GM12865 (cell line): ENCODE measurements at regions not wholly inside any gene's neighbourhood (a gene's known extent, or its start where the extent isn't known, plus 50 kb on each side); places are given as distances from the start of the nearest gene placed in this dataset.
"Not testable (repeated sequence)": the region's sequence is repeated elsewhere in the genome, so short reads cannot be mapped to it uniquely, and the experiment has no call there.

Source experiments
- DNase-seq: peaks from one replicate; pipeline ENCODE4 v3.0.0; 2010; ENCODE audit warnings: low read depth
- H3K4me3 ChIP-seq: 2 replicates; pipeline ENCODE4 v1.5.1; 2011; ENCODE audit warnings: mild to moderate bottlenecking, low read depth, low read length, control low read depth
- TF ChIP-seq, protein P1 (sequence below): IDR thresholded peaks from 2 replicates; pipeline ENCODE4 v1.5.1; 2011; ENCODE audit warnings: low read length, control low read depth, low read depth, inconsistent platforms; ENCODE audit not compliant: insufficient read depth; ENCODE audit errors: missing control alignments

DNA sequence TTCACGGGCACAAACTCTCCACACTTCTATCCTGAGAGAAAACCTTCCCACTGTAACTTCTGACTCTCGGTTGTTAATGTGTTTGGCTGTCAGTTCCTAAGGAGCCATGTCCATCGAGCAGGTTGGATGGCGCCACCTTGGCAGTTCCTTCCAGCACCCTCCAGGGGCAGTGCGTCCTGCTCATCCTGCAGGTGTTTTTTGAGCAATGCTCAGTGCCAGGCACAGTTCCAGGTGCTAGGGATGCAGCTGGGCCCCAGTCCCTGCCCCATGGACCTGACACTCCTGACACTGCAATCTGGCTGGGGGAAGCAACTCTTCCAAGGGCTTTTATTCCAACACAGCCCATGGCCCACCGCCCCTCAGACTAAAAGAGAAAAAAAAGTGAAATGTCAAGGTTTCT, 376.4 kb downstream of the PREX1 start:
- TF ChIP-seq, protein P1, sequence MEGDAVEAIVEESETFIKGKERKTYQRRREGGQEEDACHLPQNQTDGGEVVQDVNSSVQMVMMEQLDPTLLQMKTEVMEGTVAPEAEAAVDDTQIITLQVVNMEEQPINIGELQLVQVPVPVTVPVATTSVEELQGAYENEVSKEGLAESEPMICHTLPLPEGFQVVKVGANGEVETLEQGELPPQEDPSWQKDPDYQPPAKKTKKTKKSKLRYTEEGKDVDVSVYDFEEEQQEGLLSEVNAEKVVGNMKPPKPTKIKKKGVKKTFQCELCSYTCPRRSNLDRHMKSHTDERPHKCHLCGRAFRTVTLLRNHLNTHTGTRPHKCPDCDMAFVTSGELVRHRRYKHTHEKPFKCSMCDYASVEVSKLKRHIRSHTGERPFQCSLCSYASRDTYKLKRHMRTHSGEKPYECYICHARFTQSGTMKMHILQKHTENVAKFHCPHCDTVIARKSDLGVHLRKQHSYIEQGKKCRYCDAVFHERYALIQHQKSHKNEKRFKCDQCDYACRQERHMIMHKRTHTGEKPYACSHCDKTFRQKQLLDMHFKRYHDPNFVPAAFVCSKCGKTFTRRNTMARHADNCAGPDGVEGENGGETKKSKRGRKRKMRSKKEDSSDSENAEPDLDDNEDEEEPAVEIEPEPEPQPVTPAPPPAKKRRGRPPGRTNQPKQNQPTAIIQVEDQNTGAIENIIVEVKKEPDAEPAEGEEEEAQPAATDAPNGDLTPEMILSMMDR, result no peak
- no peak overlapping the region for H3K4me3 ChIP-seq
- no peak for DNase-seq

DNA sequence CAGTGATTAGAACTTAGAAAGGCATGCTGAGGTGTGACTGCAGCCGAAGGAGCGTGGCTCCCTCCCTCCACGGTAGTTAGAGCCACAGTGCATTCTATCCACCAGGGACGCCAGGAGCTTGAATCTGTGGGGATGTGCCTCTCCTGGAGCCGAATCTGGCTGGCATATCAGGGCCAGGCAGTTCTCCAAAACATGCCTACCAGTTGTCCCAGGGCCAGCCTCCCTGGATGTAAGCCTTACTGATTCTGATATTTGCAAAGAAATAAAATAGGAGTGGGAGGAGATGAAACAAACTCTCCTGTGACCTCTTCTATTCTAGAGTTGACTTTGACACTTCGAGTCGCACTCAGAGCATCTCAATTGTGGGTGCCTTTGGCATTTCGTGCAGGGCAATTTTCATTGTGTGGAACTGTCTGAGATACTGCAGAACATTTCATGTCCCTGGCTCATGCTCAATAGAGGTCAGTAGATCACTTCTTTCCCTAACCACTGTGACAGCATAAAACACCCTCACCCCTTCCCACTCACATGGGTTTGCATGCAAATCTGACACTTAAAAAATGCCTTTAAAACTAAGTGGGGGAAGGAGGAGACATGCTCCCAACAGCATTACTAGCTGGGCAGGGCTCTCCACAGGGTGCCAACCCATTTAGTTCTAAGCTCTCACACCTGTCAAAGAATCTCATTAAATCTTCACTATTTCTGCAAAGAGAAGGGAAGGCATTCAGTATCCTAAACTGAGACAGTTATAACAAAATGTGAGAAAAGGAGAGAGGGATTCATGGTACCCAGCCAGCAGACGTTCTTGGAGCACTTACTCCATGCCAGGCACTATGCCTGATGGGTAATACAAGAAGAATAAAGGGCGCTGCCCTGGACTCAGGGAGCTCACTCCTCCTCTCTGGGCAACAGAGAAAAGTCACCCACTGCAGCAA, 378.9 kb downstream of the PREX1 start:
- TF ChIP-seq, protein P1, result no peak
- H3K4me3 ChIP-seq, result no peak overlapping the region
- no peak for DNase-seq

DNA sequence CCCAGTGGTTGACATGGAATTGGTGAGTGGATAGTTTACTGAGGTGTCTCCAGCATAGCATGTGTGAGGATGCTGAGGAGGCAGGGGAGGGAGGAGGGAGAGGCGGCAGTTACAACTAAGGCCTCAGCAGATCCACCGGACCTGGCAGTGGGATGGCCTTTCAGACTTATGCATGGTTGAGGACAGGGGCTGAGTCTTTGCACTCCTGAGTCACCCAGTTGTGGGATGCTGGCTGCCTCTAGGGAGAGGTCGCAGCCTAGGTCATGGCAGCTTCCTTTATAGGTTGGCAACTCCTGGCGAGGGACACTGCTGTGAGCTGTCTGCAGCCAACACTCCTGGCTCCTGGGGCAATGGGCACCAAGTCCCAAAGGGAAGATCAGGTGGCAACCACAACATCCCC, 380.3 kb downstream of the PREX1 start:
- DNase-seq, result no peak
- no peak overlapping the region for H3K4me3 ChIP-seq
- TF ChIP-seq, protein P1, result no peak

DNA sequence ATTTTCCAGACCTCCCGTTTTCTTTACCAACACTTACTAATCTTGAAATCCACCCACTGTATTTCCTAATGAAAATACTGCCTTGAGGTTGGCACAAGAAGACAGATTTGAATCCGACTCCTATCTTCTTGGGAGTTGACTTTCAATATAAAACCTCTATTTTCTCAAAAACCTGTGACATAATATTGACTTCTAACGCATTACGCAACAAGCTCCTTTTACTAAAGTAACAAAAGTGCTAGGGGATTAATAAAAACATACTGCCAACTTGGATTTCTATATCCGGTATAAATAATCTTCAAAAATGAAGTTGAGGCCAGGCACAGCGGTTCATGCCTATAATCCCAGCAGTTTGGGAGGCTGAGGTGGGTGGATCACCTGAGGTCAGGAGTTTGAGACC, 382.0 kb downstream of the PREX1 start:
- TF ChIP-seq, protein P1, result no peak
- no peak for DNase-seq
- no peak overlapping the region for H3K4me3 ChIP-seq

DNA sequence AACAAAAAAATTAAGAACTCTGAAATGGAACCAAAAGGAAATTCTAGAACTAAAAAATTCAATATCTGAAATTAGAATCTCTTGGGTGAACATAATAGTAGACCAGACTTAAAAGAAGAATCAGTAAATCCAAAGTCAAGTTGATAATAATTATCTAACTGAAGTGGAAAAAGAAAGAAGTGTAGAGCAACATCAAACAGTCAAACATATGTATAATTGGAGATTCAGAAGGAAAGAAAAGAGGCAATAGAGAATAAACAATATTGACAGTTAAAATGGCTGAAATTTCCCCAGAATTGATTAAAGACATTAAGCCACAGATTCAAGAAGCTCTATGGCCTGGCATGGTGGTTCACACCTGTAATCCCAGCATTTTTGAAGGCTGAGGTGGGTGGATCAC, 383.6 kb downstream of the PREX1 start:
- H3K4me3 ChIP-seq, result no peak overlapping the region
- TF ChIP-seq, protein P1, result no peak
- DNase-seq, result no peak

DNA sequence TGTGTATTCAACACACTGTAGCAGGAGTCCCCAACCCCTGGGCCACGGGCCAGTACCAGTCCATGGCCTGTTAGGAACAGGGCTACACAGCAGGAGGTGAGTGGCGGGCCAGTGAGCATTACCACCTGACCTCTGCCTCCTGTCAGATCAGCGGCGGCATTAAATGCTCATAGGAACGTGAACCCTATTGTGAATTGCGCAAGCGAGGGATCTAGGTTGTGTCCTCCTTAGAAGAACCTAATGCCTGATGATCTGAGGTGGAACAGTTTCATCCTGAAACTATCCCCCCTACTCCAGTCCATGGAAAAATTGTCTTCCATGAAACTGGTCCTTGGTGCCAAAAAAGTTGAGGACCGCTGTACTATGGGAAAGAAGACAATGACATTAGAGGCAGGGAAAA, 386.9 kb downstream of the PREX1 start:
- TF ChIP-seq, protein P1, result no peak
- no peak for DNase-seq
- H3K4me3 ChIP-seq, result no peak overlapping the region

DNA sequence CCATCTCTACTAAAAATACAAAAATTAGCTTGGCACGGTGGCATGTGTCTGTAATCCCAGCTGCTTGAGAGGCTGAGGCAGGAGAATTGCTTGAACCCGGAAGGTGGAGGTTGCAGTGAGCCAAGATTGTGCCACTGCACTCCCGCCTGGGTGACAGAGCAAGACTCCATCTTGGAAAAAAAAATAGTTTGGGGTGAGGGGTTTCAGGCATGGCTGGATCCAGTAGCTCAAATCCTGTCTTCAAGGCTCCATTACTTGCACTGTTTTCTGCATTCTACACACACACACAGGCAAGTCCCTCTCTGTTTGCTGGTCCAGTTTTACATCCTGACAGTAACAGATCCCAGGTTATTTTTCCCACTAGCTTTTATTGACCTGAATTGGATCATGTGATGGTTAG, 387.5 kb downstream of the PREX1 start:
- not testable (repeated sequence) for H3K4me3 ChIP-seq, DNase-seq
